ENCODE measurements at regions not wholly inside any gene's neighbourhood (a gene's known extent, or its start where the extent isn't known, plus 50 kb on each side); places are given as distances from the start of the nearest gene placed in this dataset.
"Not testable (repeated sequence)": the region's sequence is repeated elsewhere in the genome, so short reads cannot be mapped to it uniquely, and the experiment has no call there.

DNA sequence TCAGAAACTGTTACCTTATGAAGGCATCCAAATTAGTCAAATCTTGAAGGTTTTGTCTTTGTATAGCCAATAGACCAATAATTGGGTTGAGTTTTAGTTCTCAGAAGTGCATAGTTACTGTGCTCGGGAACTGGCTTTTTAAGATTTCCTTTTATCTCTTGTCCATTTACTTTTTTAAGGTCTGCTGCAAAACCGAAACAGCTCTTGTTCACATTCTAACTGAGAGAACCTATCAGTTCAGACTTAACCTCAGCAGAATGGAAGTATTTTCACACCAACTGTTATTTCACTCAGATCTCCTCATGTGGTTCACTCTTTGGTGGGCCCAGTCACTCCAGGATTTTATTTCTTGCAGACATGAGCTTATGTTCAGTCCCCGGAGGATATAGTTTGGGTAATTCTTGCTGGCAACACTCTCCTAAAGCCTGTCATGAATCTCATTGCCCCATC lies 55.5 kb downstream of the TPBG start:
- DNase-seq, result no peak

DNA sequence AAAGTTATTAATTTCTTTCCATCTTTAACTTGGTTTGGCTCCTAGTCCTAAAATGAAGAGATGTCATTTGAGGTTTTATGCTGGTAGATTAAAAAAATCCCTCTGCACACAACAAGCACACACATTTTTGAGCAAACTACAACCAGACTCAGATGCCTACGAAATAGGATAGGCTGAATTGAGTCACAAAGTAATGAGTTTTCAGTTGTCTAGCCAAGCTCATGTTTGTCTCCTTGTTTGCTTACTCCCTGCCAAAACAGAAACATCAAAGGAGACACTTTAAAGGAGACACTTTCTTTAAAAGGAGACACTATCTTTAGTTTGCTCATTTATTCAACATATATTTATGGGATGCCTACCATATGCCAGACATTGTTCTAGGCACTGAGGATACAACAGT lies 56.2 kb downstream of the TPBG start:
- no peak for DNase-seq

DNA sequence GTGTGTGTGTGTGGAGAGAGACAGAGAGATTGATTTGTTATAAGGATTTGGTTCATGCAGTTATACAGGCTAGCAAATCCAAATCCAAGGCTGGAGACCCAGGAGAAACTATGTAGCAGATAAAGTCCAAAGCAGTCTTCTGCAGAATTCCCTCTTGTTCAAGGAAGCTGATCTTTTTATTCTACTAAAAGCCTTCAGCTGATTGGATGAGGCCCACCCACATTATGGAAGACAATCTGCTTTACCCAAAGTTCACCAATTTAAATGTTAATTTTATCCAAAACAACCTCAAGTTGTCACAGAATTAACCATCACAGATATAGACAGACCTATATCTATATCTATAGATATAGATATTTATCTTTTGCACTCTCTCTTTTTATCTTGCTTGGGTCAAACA lies 67.0 kb downstream of the TPBG start:
- DNase-seq, result no peak

DNA sequence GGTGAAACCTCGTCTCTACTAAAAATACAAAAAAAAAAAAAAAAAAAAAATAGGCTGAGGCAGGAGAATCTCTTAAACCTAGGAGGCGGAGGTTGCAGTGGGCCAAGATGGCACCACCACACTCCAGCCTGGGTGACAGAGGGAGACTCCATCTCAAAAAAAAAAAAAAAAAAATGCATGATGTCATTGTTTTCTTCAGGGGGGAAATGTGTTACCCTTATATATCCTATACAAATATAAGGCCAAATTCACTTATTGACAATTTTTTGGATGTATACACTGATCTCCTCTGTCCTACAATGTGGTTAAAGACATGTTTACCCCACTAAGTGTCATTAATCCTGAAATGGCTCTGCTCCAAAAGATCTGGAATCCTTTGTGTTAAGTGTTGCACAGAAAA lies 73.1 kb downstream of the TPBG start:
- no peak for DNase-seq

DNA sequence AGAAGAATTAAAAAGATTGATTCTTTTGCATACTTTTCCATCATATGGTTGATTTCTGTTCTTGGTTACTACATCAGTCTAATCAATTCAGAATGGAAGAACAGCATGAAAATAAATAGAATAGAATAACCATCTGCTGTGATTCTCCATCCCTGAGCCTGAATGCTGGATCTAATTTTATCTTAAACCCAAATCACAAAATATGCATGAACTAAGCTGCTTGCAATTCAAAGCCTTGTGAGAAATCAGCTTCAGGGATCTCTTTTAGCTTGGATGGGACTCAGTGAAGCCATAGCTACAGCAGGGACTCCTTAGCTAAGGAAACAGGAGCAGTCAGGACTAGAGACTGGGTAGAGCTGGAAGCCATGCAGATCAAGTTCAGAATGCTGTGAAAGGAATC lies 74.1 kb downstream of the TPBG start:
- DNase-seq, result no peak

DNA sequence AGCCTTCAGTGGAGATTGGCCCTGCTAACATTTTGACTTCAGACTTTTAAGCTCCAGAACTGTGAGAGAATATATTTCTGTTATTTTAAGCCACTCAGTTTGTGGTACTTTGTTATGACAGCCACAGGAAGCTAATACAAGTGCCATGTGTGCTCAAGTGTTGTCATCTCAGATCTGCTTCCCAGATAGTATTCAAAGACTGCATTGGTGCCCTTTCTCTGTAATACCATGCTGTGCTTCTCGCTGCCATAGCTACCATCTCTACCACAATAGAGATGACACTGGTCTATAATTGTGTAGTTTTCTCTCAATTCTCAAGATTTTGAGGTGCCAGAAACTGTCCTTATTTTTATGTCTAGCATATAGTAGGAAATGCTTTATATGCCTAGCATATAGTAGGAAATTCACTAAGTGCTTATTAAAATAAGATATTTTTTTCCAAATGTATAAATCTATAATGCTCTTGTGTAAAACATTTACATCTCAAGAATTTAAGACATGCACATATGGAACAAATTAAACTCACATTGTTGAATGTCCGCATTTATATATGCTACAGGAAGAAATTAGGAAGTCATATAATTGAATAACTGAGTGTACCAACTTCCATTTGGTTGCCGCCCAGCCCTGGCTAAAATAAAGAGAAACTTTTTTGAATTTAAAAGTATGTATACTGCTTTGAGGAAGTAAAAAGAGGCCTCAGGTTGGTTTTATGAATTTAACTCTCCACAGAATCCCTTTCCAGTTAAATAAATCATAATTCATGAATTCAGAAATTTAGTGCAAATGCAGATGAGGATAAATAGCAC lies 77.6 kb downstream of the TPBG start:
- DNase-seq, result peak; percentile 37

DNA sequence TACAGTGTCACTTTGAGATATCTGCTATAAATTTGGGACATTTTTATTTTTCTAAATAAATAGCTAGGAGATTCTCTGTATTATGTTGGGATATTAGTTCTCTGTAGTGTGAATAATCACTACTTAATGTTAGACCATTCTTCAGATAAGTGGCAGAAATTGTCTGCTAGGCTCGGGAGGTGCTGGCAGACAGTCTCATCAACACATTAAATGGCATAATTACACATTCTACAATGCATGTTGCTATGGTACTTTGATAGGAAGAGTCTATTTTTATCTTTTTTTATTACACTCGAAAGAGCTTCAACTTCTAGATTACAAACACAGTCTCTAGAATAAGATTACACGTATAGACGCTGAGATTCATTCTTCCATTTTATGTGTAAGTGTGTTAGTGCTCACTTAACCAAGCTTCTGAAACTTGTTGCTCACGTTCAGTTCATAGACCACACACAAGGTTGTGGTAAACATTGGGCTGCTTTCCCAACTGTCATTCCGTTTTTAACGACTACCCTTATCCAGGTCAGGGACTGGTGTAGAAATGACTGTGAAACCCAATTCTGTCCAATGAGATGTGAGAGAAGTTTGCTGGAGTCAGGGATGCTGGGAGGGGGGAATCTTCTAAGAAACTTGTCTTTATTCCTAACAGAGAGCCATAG lies 78.6 kb downstream of the TPBG start:
- no peak for DNase-seq

DNA sequence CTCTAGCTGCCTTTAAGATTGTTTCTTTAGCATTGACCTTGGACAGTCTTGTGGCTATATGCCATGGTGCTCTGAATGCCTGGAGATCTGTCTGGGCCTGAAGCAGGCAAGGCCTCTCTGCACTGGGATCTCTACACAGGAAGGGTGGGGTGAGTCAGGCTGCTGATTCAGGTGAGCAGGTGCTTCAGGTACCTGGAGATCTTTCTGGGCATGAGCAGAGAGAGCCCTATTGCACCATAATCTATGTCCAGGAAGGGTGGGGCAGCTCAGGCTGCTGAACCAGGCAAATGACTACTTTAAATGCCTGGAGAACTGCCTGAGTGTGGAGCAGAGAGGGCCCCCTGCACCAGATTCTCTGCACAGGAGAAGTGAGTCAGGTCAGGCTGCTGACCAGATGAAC lies 94.5 kb downstream of the TPBG start:
- DNase-seq, result no peak

DNA sequence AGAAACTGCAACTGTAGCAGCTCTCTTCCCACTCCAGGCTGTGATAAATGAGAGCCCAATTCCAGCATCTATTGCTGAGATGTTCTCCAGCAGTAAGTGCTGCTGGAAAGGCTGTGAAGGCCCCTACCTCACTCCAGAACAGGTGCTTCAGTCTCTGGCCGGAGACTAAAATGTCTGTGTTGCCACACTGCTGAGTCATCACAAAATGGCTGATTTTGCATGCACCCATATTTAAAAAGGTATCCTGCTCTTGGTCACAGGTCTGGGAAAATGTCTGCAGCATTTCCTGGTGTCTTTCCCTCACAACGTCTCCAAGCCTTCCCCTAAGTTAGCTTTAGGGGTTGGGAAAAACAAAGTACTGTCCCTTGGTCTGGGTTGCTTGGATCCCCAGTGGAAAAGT lies 95.1 kb downstream of the TPBG start:
- DNase-seq, result no peak

DNA sequence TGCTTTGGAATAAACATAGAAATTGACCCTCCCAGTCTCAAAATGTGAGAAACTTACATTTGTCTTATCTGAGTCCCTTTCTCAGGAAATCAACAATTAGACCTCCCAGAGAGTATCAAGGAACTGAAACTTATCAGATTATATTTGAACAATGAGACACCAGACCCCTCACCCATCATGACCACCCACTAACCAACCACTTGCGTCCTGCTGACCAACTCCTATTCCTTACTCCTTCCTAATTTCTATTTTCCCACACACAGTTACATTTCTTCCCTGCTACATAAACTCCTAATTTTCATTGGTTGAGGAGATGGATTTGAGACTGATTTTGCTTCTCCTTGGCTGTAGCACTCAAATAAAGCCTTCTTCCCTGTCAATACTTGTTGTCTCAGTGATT lies 97.9 kb downstream of the TPBG start:
- no peak for DNase-seq

DNA sequence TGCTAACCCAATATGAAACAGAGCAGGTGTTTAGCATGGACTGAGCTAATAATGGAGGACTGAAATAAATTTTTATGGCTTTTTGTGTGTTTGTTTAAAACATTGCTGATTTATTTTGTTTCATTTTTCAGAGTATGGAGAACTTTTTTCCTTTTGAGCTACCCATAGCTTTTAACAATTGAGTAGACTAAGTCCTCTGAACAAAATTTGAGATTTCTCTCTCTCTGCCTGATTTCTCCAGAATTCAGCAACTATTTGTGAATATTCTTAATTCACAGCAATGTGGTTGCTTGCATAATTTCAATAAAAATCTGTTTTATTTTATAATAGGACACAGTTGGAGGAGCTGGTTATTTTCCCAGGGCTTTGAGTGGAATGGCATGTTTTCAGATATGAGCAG lies 103.7 kb downstream of the TPBG start:
- DNase-seq, result no peak

DNA sequence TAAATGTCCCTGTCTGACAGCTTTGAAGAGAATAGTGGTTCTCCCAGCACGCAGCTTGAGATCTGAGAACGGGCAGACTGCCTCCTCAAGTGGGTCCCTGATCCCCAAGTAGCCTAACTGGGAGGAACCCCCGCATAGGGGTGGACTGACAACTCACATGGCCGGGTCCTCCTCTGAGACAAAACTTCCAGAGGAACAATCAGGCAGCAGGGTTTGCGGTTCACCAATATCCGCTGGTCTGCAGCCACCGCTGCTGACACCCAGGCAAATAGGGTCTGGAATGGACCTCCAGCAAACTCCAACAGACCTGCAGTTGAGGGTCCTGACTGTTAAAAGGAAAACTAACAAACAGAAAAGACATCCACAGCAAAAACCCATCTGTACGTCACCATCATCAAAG lies 106.5 kb downstream of the TPBG start:
- DNase-seq, result not testable (repeated sequence)

DNA sequence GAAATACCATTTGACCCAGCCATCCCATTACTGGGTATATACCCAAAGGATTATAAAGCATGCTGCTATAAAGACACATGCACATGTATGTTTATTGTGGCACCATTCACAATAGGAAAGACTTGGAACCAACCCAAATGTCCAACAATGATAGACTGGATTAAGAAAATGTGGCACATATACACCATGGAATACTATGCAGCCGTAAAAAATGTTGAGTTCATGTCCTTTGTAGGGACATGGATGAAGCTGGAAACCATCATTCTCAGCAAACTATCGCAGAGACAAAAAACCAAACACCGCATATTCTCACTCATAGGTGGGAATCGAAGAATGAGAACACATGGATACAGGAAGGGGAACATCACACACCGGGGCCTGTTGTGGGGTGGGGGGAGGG lies 111.5 kb downstream of the TPBG start:
- not testable (repeated sequence) for DNase-seq

DNA sequence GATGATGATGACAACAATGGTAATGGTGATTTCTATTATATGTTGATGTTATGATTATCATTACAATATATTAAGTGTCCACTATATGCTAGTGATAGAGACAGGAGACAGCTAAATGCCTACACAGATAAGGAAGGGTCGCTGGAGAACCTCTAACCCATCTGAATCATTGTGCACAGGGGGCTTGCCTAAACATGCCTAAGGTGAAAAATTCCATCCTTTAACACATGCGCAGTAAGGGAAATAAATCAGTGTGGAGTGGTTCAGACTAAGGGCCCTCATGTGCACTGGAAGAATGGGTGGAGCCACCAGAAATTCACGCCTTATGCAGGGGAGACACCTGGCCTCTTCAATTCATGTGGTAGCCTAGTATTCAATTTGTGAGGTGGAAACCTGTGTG lies 120.4 kb downstream of the TPBG start:
- DNase-seq, result no peak

DNA sequence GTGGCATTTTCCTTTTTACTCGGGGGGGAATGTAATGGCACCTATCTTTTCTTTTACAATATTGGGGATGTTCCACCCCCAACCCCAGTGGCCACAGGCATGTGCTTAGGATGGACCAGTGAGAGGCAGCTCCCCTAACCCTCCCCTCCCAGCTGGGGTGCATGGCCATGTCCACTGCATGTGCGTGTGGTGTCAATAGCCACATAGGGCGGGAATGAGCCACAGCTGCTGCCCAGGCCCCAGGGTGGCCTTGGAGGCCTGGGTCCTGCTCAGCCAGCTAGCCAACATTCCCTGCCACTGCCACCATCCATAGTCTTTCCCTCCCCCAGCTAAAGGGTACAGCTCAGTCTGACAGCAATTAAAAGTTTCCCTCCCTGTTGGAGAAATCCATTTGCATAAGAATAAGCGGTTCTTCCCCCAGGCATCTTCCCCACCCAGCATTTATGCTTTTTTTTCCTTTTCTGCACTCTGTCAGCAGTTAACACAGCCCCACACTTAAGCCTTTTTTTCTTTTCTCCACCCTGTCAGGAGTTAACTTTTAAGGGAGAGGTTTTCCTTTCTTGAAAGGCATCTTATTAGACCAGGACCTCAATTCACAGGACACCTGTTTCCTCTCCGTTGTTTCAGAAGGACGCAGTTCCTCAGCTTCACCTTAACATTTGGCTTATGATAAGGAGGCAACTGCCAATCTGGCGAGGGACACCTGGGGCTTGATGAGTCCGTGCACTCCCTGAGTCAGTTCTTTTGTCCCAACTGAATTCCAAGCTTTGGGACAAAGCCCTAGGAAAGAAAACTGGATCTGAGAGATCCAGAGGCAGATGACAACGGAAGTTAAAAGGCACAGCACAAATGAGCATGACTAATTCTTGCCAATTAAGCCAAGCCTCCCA lies 121.4 kb downstream of the TPBG start:
- DNase-seq, result no peak

DNA sequence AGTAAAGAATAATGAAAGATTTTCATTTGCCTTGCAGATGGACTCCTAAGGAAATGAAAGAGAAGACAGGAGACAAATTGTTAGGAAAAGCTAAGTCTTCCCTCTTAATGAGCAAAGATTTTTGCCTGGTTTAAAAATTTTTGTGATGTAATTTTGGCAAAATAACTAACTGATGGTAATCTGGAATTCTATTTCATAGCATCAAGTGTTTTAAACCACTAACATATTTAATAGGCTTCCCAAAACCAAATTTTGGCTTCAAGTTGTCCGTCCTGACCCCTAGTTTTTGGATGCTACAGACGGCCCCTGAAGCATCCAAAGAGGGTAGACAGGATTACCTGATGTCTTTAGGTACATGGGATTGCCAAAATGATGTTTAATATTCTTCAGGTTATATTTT lies 124.3 kb downstream of the TPBG start:
- no peak for DNase-seq

DNA sequence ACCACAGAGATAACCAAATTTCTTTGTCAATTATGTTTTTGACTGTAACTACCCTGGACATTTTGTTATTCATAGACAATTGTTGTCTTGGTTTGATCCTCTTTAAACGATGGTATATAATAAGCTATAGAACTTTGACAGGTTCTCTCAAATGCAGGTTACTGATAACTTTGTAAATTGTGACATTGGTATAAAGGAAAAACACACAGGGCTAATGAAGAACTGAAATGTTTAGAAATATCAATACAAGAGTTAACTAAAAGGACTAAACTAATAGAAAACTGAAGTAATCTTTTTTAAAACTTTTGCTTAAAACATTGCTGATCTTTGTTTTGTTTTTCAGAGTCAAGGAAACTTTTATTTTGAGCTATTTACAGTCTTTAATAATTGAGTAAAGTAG lies 124.8 kb downstream of the TPBG start:
- no peak for DNase-seq

DNA sequence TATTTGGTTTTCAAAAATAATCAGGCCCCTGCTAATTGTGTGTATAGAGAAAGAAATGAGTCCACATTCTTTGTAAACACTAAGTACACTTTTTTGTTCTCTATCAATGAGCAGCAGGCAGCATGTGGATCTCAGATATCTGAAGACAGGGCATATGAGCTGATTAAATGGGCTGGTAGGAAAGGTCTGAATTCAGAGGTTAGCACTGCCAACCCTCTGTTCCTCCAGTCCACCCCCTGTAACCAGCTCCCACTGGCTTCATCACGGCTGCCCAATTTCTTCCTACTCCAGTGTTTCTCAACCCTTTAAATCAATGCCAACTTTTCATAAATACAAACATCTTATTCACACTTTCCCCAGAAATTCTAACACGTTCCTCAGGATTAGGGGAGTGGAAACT lies 128.5 kb downstream of the TPBG start:
- no peak for DNase-seq

DNA sequence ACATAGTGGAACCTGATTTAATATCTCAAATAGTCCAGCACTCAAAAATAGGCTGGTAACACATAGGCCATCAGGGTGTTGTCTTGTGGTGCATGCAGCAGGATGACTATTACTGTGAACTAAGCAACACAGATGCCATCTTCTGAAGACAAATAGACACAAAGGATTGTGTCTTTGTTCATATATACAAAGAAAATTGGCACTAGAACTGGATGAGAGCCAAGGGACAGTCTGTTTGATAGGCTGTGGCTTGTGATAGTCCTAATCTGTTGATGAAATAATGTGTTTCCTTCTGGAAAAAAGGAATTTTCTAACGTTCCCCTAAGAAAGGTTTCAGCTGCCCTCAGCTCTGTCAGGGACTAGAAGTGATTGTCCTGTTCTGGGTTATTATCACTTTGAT lies 129.8 kb downstream of the TPBG start:
- no peak for DNase-seq

DNA sequence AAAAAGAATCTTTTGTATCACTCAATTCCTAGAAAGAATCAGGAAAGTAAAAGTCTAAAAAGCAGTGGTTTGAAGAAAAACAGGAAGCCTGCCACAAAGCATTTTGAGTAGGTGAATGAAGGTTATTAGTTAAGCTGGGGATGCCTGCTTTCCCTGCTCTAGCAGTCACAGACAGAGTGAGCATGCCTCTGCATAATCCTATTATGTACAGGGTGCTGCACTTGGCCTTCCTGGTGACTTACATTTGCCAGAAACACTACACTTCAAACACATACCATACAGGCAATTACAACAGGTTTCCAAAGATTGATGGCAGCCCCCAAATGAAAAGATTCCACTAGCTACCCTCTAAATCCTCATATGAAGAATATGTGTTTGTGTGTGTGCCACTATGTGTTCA lies 130.8 kb downstream of the TPBG start:
- no peak for DNase-seq

DNA sequence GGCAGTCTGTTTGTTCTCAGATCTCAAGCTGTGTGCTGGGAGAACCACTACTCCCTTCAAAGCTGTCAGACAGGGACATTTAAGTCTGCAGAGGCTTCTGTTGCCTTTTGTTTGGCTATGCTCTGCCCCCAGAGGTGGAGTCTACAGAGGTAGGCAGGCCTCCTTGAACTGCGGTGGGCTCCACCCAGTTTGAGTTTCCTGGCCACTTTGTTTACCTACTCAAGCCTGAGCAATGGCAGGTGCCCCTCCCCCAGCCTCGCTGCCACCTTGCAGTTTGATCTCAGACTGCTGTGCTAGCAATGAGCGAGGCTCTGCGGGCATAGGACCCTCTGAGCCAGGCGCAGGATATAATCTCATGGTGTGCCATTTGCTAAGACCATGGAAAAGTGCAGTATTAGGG lies 138.3 kb downstream of the TPBG start:
- not testable (repeated sequence) for DNase-seq

DNA sequence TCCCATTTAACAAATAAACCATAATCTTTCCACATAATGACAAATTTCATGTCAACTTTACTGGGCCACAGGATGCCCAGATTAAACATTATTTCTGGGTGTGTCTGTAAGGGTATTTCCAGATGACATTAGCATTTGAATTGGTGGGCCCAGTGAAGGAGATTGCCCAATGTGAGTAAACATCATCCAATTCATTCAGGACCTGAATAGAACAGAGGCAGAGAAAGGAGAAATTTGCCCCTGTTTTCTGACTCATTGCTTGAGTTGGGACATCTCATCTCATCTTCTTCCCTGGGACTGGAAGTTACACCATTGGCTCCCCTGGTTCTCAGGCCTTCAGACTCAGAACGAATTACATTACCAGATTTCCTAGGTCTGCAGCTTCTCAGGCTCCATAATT lies 142.9 kb downstream of the TPBG start:
- DNase-seq, result no peak

DNA sequence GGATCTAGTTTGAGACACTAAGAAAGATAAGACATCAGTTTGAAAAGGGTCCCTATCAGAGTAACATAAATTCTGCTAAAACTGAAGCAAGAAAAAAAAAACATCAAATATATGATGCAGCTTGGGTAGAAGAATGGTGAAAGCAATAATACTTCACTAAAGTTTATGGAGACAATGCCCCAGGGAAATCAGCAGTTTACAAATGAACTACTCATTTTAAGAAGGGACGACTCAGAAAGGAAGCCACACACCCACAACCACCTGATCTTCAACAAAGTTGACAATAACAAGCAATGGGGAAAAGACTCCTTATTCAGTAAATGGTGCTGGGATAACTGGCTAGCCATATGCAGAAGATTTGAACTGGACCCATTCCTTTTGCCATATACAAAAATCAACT lies 143.5 kb downstream of the TPBG start:
- no peak for DNase-seq

Data from fibroblast of skin of back (primary cell).